A673 (cell line): ENCODE measurements at regions not wholly inside any gene's neighbourhood (a gene's known extent, or its start where the extent isn't known, plus 50 kb on each side); places are given as distances from the start of the nearest gene placed in this dataset.

Experiments
- CTCF ChIP-seq: fragments of 300-800, 200-600 bp; sonication (generic); conservative IDR thresholded peaks from 2 replicates; pipeline ENCODE4 v1.5.1; 2017; ENCODE audit warnings: low read depth, mild to moderate bottlenecking, antibody characterized with exemption, low read length, moderate library complexity, mixed read lengths
- EZH2 ChIP-seq: fragments of 200-600 bp; sonication (generic); IDR thresholded peaks from 2 replicates; pipeline ENCODE4 v1.6.1; 2017; ENCODE audit warnings: borderline replicate concordance, low read depth, mild to moderate bottlenecking, mixed read lengths, antibody characterized with exemption, low read length; ENCODE audit not compliant: poor library complexity, severe bottlenecking

- TF ChIP-seq CTCF (no peak), EZH2 (no peak)
These were observed 350.2 kb downstream of the IRS2 start for GRCh38 chr13:109436055-109436622.
